ENCODE measurements at regions not wholly inside any gene's neighbourhood (a gene's known extent, or its start where the extent isn't known, plus 50 kb on each side); places are given as distances from the start of the nearest gene placed in this dataset.

- no peak overlapping the region for H3K4ac ChIP-seq (ENCODE audit: low read depth, low read length)
- H3K18ac ChIP-seq (ENCODE audit: low read length): no peak overlapping the region
- WGBS (ENCODE audit: extremely low coverage, insufficient coverage, insufficient read length): no CpG with 5 or more reads among the region's 6 CpGs
- peaks cover 3% of the 10 kb centered on the region for H3K9me3 ChIP-seq (ENCODE audit: insufficient read depth, low read depth, low read length)
- peaks cover 0 to 5% of the 10 kb centered on the region in 2 experiments for H3K4me1 ChIP-seq (ENCODE audit: control insufficient read depth in 1 of 2, insufficient read depth in 2 of 2, low read length in 2 of 2)
- no peak overlapping the region for H2AK5ac ChIP-seq (ENCODE audit: low read length)
- no peak overlapping the region for H4K91ac ChIP-seq (ENCODE audit: low read depth, low read length)
- H2BK12ac ChIP-seq (ENCODE audit: low read length): no peak overlapping the region
- H4K8ac ChIP-seq (ENCODE audit: low read depth, low read length): no peak overlapping the region
- no peak overlapping the region for H3K23ac ChIP-seq (ENCODE audit: low read length)
- no peak for DNase-seq
- no peak overlapping the region for H3K9ac ChIP-seq (ENCODE audit: low read length)
- no peaks in the 10 kb centered on the region for H3K79me1 ChIP-seq (ENCODE audit: low read length)
- no peak overlapping the region for H2BK120ac ChIP-seq (ENCODE audit: insufficient read depth, low read length, poor library complexity)
- H3K79me2 ChIP-seq (ENCODE audit: control insufficient read depth, insufficient read depth, low read length, poor library complexity): no peaks in the 10 kb centered on the region
- H3K27ac ChIP-seq (ENCODE audit: low read depth, low read length): no peak overlapping the region
- no peak overlapping the region for H4K12ac ChIP-seq (ENCODE audit: low read depth, low read length)
- H3K14ac ChIP-seq (ENCODE audit: low read length): no peak overlapping the region
- no peak overlapping the region for H3K4me3 ChIP-seq (ENCODE audit: low read depth, low read length)
- H3K4me2 ChIP-seq (ENCODE audit: low read length): peak overlapping the region; percentile 9
- no peak overlapping the region for H2AFZ ChIP-seq (ENCODE audit: insufficient read depth, low read length, poor library complexity)
- H3K27me3 ChIP-seq (ENCODE audit: insufficient read depth, low read length): no peaks in the 10 kb centered on the region
- H3K36me3 ChIP-seq (ENCODE audit: control insufficient read depth in 1 of 2, insufficient read depth in 2 of 2, low read length in 2 of 2): no peaks in the 10 kb centered on the region
- H2BK5ac ChIP-seq (ENCODE audit: low read depth, low read length, poor library complexity): no peak overlapping the region
Observed at GRCh38 chr19:32023564-32023832, 321.9 kb upstream of the ZNF507 start.

GRCh38 chr19:32029235-32029634 is 316.2 kb upstream of the ZNF507 start:
- H3K4ac ChIP-seq (ENCODE audit: low read depth, low read length): no peak overlapping the region
- H4K12ac ChIP-seq (ENCODE audit: low read depth, low read length): no peak overlapping the region

DNA sequence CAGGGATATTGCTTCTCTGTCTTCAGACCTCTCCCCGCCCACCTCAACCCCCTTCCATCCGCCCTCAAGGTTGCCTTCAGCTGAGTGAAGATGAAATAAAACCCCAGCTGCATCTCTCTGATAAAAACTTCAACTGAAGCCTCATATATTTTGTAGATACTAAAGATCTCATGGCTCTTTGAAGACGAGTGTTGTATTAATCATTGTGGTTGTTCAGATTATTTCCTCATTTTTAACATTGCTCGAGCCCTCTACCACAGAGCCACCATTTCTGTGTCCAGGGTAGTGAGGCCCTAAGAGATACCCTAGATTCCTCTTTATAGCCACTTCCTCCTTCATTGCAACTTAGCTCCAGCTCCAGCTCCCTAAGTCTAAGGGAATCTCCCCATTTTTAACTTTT is 312.8 kb upstream of the ZNF507 start:
- no peak overlapping the region for H3K18ac ChIP-seq (ENCODE audit: low read length)

More at GRCh38 chr19:32029235-32029634, 316.2 kb upstream of the ZNF507 start:
- H3K4me2 ChIP-seq (ENCODE audit: low read length): no peak overlapping the region
- H3K79me2 ChIP-seq (ENCODE audit: control insufficient read depth, insufficient read depth, low read length, poor library complexity): no peaks in the 10 kb centered on the region
- H3K4me3 ChIP-seq (ENCODE audit: low read depth, low read length): no peak overlapping the region
- no peaks in the 10 kb centered on the region for H3K9me3 ChIP-seq (ENCODE audit: insufficient read depth, low read depth, low read length)
- no CpG with 5 or more reads among the region's 6 CpGs for WGBS (ENCODE audit: extremely low coverage, insufficient coverage, insufficient read length)
- no peak overlapping the region for H3K9ac ChIP-seq (ENCODE audit: low read length)
- no peak overlapping the region for H4K91ac ChIP-seq (ENCODE audit: low read depth, low read length)
- H4K8ac ChIP-seq (ENCODE audit: low read depth, low read length): no peak overlapping the region
- no peak overlapping the region for H2AFZ ChIP-seq (ENCODE audit: insufficient read depth, low read length, poor library complexity)
- H3K23ac ChIP-seq (ENCODE audit: low read length): no peak overlapping the region
- no peak overlapping the region for H2BK12ac ChIP-seq (ENCODE audit: low read length)
- no peak overlapping the region for H2BK120ac ChIP-seq (ENCODE audit: insufficient read depth, low read length, poor library complexity)
- H3K4me1 ChIP-seq (ENCODE audit: control insufficient read depth in 1 of 2, insufficient read depth in 2 of 2, low read length in 2 of 2): no peaks in the 10 kb centered on the region
- no peak overlapping the region for H3K14ac ChIP-seq (ENCODE audit: low read length)
- DNase-seq: no peak
- no peaks in the 10 kb centered on the region for H3K27me3 ChIP-seq (ENCODE audit: insufficient read depth, low read length)
- no peaks in the 10 kb centered on the region for H3K36me3 ChIP-seq (ENCODE audit: control insufficient read depth in 1 of 2, insufficient read depth in 2 of 2, low read length in 2 of 2)
- H3K79me1 ChIP-seq (ENCODE audit: low read length): no peaks in the 10 kb centered on the region
- H2AK5ac ChIP-seq (ENCODE audit: low read length): no peak overlapping the region
- H3K27ac ChIP-seq (ENCODE audit: low read depth, low read length): no peak overlapping the region
- no peak overlapping the region for H2BK5ac ChIP-seq (ENCODE audit: low read depth, low read length, poor library complexity)
- no peak overlapping the region for H3K18ac ChIP-seq (ENCODE audit: low read length)

DNA sequence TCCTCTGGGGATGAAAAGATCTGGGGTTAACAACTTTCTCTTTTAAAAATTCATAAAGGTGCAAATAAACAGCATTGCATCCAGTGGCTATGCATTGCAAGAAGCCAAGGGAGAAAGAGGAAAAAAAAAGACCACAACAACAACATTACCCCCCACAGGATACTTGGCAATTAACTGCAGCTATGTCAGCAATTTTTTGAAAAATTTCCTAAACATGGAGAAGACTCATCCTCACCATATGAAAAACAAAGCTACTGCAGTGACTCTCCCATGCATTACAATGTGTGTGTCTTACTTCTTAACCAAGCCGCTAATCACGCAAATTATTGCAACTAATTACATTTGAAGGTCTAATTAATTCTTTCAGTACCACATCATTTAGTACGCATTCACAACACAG is 309.8 kb upstream of the ZNF507 start:
- H3K9me3 ChIP-seq (ENCODE audit: insufficient read depth, low read depth, low read length): no peaks in the 10 kb centered on the region
- H4K91ac ChIP-seq (ENCODE audit: low read depth, low read length): no peak overlapping the region
- H3K9ac ChIP-seq (ENCODE audit: low read length): no peak overlapping the region
- no peak overlapping the region for H2AFZ ChIP-seq (ENCODE audit: insufficient read depth, low read length, poor library complexity)
- no peak overlapping the region for H3K4me3 ChIP-seq (ENCODE audit: low read depth, low read length)
- H3K79me1 ChIP-seq (ENCODE audit: low read length): peaks cover 2% of the 10 kb centered on the region
- H3K18ac ChIP-seq (ENCODE audit: low read length): no peak overlapping the region
- DNase-seq: no peak
- no peak overlapping the region for H2AK5ac ChIP-seq (ENCODE audit: low read length)
- no CpG with 5 or more reads among the region's 3 CpGs for WGBS (ENCODE audit: extremely low coverage, insufficient coverage, insufficient read length)
- H3K4me2 ChIP-seq (ENCODE audit: low read length): no peak overlapping the region
- H3K36me3 ChIP-seq (ENCODE audit: control insufficient read depth in 1 of 2, insufficient read depth in 2 of 2, low read length in 2 of 2): no peaks in the 10 kb centered on the region
- no peak overlapping the region for H2BK5ac ChIP-seq (ENCODE audit: low read depth, low read length, poor library complexity)
- no peaks in the 10 kb centered on the region for H3K79me2 ChIP-seq (ENCODE audit: control insufficient read depth, insufficient read depth, low read length, poor library complexity)
- H3K27ac ChIP-seq (ENCODE audit: low read depth, low read length): no peak overlapping the region
- H3K4me1 ChIP-seq (ENCODE audit: control insufficient read depth in 1 of 2, insufficient read depth in 2 of 2, low read length in 2 of 2): peaks cover 0 to 2% of the 10 kb centered on the region in 2 experiments
- no peak overlapping the region for H3K14ac ChIP-seq (ENCODE audit: low read length)
- H2BK12ac ChIP-seq (ENCODE audit: low read length): no peak overlapping the region
- H3K23ac ChIP-seq (ENCODE audit: low read length): no peak overlapping the region
- no peaks in the 10 kb centered on the region for H3K27me3 ChIP-seq (ENCODE audit: insufficient read depth, low read length)
- no peak overlapping the region for H3K4ac ChIP-seq (ENCODE audit: low read depth, low read length)
- H4K8ac ChIP-seq (ENCODE audit: low read depth, low read length): no peak overlapping the region
- no peak overlapping the region for H4K12ac ChIP-seq (ENCODE audit: low read depth, low read length)
- H2BK120ac ChIP-seq (ENCODE audit: insufficient read depth, low read length, poor library complexity): no peak overlapping the region

More for the DNA sequence above, 312.8 kb upstream of the ZNF507 start:
- Histone ChIP-seq H3K23ac (ENCODE audit: low read length) (no peak overlapping the region), H3K79me2 (ENCODE audit: control insufficient read depth, insufficient read depth, low read length, poor library complexity) (no peaks in the 10 kb centered on the region), H2BK12ac (ENCODE audit: low read length) (no peak overlapping the region), H3K27ac (ENCODE audit: low read depth, low read length) (no peak overlapping the region), H3K9me3 (ENCODE audit: insufficient read depth, low read depth, low read length) (no peaks in the 10 kb centered on the region), H2AK5ac (ENCODE audit: low read length) (no peak overlapping the region), H3K9ac (ENCODE audit: low read length) (no peak overlapping the region), H3K79me1 (ENCODE audit: low read length) (no peaks in the 10 kb centered on the region), H3K4me1 (ENCODE audit: control insufficient read depth in 1 of 2, insufficient read depth in 2 of 2, low read length in 2 of 2) (no peaks in the 10 kb centered on the region), H4K8ac (ENCODE audit: low read depth, low read length) (no peak overlapping the region), H3K14ac (ENCODE audit: low read length) (no peak overlapping the region), H3K36me3 (ENCODE audit: control insufficient read depth in 1 of 2, insufficient read depth in 2 of 2, low read length in 2 of 2) (no peaks in the 10 kb centered on the region), H4K91ac (ENCODE audit: low read depth, low read length) (no peak overlapping the region), H2BK120ac (ENCODE audit: insufficient read depth, low read length, poor library complexity) (no peak overlapping the region), H3K27me3 (ENCODE audit: insufficient read depth, low read length) (no peaks in the 10 kb centered on the region), H2BK5ac (ENCODE audit: low read depth, low read length, poor library complexity) (no peak overlapping the region), H2AFZ (ENCODE audit: insufficient read depth, low read length, poor library complexity) (no peak overlapping the region), H3K4me3 (ENCODE audit: low read depth, low read length) (no peak overlapping the region), H4K12ac (ENCODE audit: low read depth, low read length) (no peak overlapping the region), H3K4ac (ENCODE audit: low read depth, low read length) (no peak overlapping the region), H3K4me2 (ENCODE audit: low read length) (no peak overlapping the region)
- WGBS (ENCODE audit: extremely low coverage, insufficient coverage, insufficient read length): no CpG with 5 or more reads among the region's 4 CpGs
- DNase-seq: no peak
